HepG2 (cell line): ENCODE measurements at regions not wholly inside any gene's neighbourhood (a gene's known extent, or its start where the extent isn't known, plus 50 kb on each side); places are given as distances from the start of the nearest gene placed in this dataset.

Source experiments
- ATAC-seq: fragments of 200-7000 bp; cut with Tn5 transposase; 3 replicates; pipeline ENCODE4 v1.9.1; 2020; ENCODE audit warnings: mild to moderate bottlenecking, moderate library complexity
- BruUV-seq: library from RNA; stranded (reverse); fragments of 400-500 nt; replicated peaks from 2 replicates; lab custom pipeline; 2021; lab: Mats Ljungman, UMichigan
- CTCF ChIA-PET: fragments of 300-600 bp; formaldehyde crosslinking; extraction: SDS; loops from one replicate; lab custom pipeline; 2021; ENCODE audit warnings: low total read pairs, inconsistent platforms, low intra/inter-chr PET ratio; lab: Yijun Ruan, JAX
- POLR2A ChIA-PET: fragments of 350-600 bp; sonication (Branson Sonifier 250); formaldehyde crosslinking; loops from one replicate; lab custom pipeline; 2020; ENCODE audit warnings: antibody characterized with exemption, inconsistent platforms; lab: Yijun Ruan, JAX
- DNase-seq: peaks from one replicate; pipeline ENCODE4 v3.0.0-alpha.2; 2015; ENCODE audit warnings: low spot score
- FAIRE-seq: peaks from 3 replicates; lab custom pipeline; 2011; peaks lifted over from hg19 to GRCh38; lab: Jason Lieb, UNC
- H2AFZ ChIP-seq: one replicate; pipeline ENCODE4 v1.6.1; 2011; ENCODE audit warnings: low read length, inconsistent platforms
- H3K27ac ChIP-seq: fragments of 300-600 bp; 3 replicates; pipeline ENCODE4 v1.8.0; 2011; ENCODE audit warnings: mixed run types, mild to moderate bottlenecking, mixed read lengths, low read length, inconsistent platforms; ENCODE audit not compliant: insufficient read depth; ENCODE audit errors: extremely low read length
- H3K27me3 ChIP-seq, 2 experiments: fragments of 200-600 bp in 1 of 2; 2 replicates in 1 of 2; 3 replicates in 1 of 2; pipeline versions ENCODE4 v1.6.0 to v1.8.0; 2011; ENCODE audit warnings: low read length in 2 of 2, mild to moderate bottlenecking in 2 of 2, moderate library complexity in 2 of 2, inconsistent platforms in 1 of 2; ENCODE audit not compliant: insufficient read depth in 2 of 2, control insufficient read depth in 1 of 2
- H3K36me3 ChIP-seq, 2 experiments: fragments of 200-600 bp in 1 of 2; replicated peaks in 1 of 2; 2 replicates in 1 of 2; 3 replicates in 1 of 2; pipeline versions ENCODE4 v1.5.1 to v1.8.0; 2011; ENCODE audit warnings: low read length in 2 of 2, inconsistent platforms in 1 of 2; ENCODE audit not compliant: insufficient read depth in 2 of 2, control insufficient read depth in 1 of 2
- H3K4me1 ChIP-seq: 2 replicates; pipeline ENCODE4 v1.5.1; 2012; ENCODE audit warnings: low read length, inconsistent platforms; ENCODE audit not compliant: insufficient read depth
- H3K4me2 ChIP-seq: 2 replicates; pipeline ENCODE4 v1.6.0; 2011; ENCODE audit warnings: low read depth, low read length, inconsistent platforms
- H3K4me3 ChIP-seq, 3 experiments: fragments of 200-600 bp in 1 of 3; sonication (generic), shearing (Covaris generic) in 1 of 3; replicated peaks in 1 of 3; 2 replicates each; pipeline ENCODE4 v1.5.1; 2011 to 2016; ENCODE audit warnings: low read length in 3 of 3, inconsistent platforms in 2 of 3, low read depth in 2 of 3, mild to moderate bottlenecking in 2 of 3, control low read depth in 1 of 3, mixed read lengths in 1 of 3; ENCODE audit not compliant: insufficient read depth in 1 of 3
- H3K79me2 ChIP-seq: one replicate; pipeline ENCODE4 v1.6.1; 2011; ENCODE audit warnings: low read length, inconsistent platforms; ENCODE audit not compliant: insufficient read depth
- H3K9ac ChIP-seq: 2 replicates; pipeline ENCODE4 v1.6.0; 2011; ENCODE audit warnings: mild to moderate bottlenecking, low read depth, low read length, inconsistent platforms; ENCODE audit not compliant: insufficient read depth
- H3K9me3 ChIP-seq: 2 replicates; pipeline ENCODE4 v1.5.1; 2012; ENCODE audit warnings: mild to moderate bottlenecking, low read length
- H4K20me1 ChIP-seq: 2 replicates; pipeline ENCODE4 v1.6.0; 2011; ENCODE audit warnings: inconsistent platforms, mild to moderate bottlenecking, low read length, moderate library complexity; ENCODE audit not compliant: insufficient read depth
- ASH2L ChIP-seq: fragments of 300-600, 200-600 bp; sonication (generic); IDR thresholded peaks from 2 replicates; pipeline ENCODE4 v1.7.0; 2017; ENCODE audit warnings: low read depth, mild to moderate bottlenecking, moderate library complexity, mixed read lengths, low read length; ENCODE audit not compliant: insufficient read length
- CREB1 ChIP-seq, 2 experiments: fragments of 450-650 bp in 1 of 2; IDR thresholded peaks; 2 replicates each; pipeline ENCODE4 v1.6.1; 2016 to 2017; ENCODE audit warnings: control low read depth in 1 of 2, mild to moderate bottlenecking in 1 of 2, missing compliant biosample characterization in 1 of 2, missing genetic modification characterization in 1 of 2
- DNMT3B ChIP-seq: conservative IDR thresholded peaks from 2 replicates; pipeline ENCODE4 v1.6.1; 2016; ENCODE audit warnings: missing biosample characterization, control low read depth
- GFI1 ChIP-seq: sonication (generic); formaldehyde crosslinking; IDR thresholded peaks from 2 replicates; pipeline ENCODE4 v1.5.0; 2020; ENCODE audit warnings: missing genetic modification reagents, mild to moderate bottlenecking, borderline replicate concordance
- GPN1 ChIP-seq: sonication (generic); formaldehyde crosslinking; IDR thresholded peaks from 2 replicates; pipeline ENCODE4 v1.5.1; 2020; ENCODE audit warnings: missing genetic modification reagents, borderline replicate concordance
- HMGA1 ChIP-seq: sonication (generic); formaldehyde crosslinking; conservative IDR thresholded peaks from 2 replicates; pipeline ENCODE4 v1.4.0; 2020; ENCODE audit warnings: missing genetic modification reagents
- SMARCC2 ChIP-seq: fragments of 450-650 bp; IDR thresholded peaks from 2 replicates; pipeline ENCODE4 v1.6.1; 2017; ENCODE audit warnings: antibody characterized with exemption, mild to moderate bottlenecking
- ZNF496 ChIP-seq: sonication (generic); formaldehyde crosslinking; IDR thresholded peaks from 2 replicates; pipeline ENCODE4 v1.8.1; 2023; ENCODE audit warnings: mild to moderate bottlenecking, moderate library complexity, missing genetic modification reagents; ENCODE audit not compliant: insufficient replicate concordance
- ZNF780A ChIP-seq: sonication (generic); formaldehyde crosslinking; IDR thresholded peaks from 2 replicates; pipeline ENCODE4 v1.8.0; 2022; ENCODE audit warnings: mild to moderate bottlenecking, missing genetic modification reagents, moderate library complexity
- WGBS: methylation state at CpG from one replicate; pipeline ENCODE4 v1.1.6; 2017; ENCODE audit warnings: low lambda C conversion rate; 5-methylcytosine and 5-hydroxymethylcytosine counted together
- in situ Hi-C: cut with HindIII; loops from 2 replicates; pipeline ENCODE4 v1.10.0; 2017; ENCODE audit warnings: low pct_unique_long_range_greater_than_20kb; ENCODE audit not compliant: extremely low pct_ligation_motif_present
- intact Hi-C: fragments of 100-400 bp; cut with micrococcal nuclease; formaldehyde crosslinking; loops from one replicate; pipeline ENCODE4 v1.10.0; 2022; ENCODE audit not compliant: unreplicated experiment
- TF ChIP-seq, protein P1 (sequence below): sonication (generic); formaldehyde crosslinking; IDR thresholded peaks from 2 replicates; pipeline ENCODE4 v1.9.0; 2021; ENCODE audit warnings: mild to moderate bottlenecking, missing genetic modification reagents

DNA sequence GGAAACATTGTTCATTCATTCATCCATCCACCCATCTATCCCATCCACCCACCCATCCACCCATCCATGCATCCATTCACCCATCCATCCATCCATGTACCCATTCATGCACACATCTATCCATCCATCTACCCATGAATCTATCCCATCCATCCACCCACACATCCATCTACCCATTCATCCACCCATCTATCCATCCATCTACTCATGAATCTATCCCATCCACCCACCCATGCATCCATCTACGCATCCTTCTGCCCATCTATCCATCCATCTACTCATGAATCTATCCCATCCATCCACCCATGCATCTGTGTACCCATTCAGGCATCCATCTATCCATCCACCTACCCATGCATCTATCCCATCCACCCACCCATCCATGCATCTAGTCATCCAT lies 51.6 kb upstream of the URI1 start:
- intact Hi-C loops, result no loop called here
- CTCF ChIA-PET, result no interaction called here
- H3K9me3 ChIP-seq, result no peaks in the 10 kb centered on the region

More for the DNA sequence above, 51.6 kb upstream of the URI1 start:
- ATAC-seq (no peak), DNase-seq (no peak), FAIRE-seq (no peak)
- POLR2A ChIA-PET, result no interaction called here
- H3K9ac ChIP-seq, result no peak overlapping the region
- in situ Hi-C loops, result no loop called here
- BruUV-seq, result no TSS peak
- no peaks in the 10 kb centered on the region for H3K79me2 ChIP-seq
- no peak overlapping the region for H2AFZ ChIP-seq
- no peak overlapping the region for H3K4me3 ChIP-seq
- H3K4me2 ChIP-seq, result no peak overlapping the region
- TF ChIP-seq SMARCC2, result no peak
- no peak for TF ChIP-seq HMGA1 (CRISPR knock-in tag)
- TF ChIP-seq, protein P1, sequence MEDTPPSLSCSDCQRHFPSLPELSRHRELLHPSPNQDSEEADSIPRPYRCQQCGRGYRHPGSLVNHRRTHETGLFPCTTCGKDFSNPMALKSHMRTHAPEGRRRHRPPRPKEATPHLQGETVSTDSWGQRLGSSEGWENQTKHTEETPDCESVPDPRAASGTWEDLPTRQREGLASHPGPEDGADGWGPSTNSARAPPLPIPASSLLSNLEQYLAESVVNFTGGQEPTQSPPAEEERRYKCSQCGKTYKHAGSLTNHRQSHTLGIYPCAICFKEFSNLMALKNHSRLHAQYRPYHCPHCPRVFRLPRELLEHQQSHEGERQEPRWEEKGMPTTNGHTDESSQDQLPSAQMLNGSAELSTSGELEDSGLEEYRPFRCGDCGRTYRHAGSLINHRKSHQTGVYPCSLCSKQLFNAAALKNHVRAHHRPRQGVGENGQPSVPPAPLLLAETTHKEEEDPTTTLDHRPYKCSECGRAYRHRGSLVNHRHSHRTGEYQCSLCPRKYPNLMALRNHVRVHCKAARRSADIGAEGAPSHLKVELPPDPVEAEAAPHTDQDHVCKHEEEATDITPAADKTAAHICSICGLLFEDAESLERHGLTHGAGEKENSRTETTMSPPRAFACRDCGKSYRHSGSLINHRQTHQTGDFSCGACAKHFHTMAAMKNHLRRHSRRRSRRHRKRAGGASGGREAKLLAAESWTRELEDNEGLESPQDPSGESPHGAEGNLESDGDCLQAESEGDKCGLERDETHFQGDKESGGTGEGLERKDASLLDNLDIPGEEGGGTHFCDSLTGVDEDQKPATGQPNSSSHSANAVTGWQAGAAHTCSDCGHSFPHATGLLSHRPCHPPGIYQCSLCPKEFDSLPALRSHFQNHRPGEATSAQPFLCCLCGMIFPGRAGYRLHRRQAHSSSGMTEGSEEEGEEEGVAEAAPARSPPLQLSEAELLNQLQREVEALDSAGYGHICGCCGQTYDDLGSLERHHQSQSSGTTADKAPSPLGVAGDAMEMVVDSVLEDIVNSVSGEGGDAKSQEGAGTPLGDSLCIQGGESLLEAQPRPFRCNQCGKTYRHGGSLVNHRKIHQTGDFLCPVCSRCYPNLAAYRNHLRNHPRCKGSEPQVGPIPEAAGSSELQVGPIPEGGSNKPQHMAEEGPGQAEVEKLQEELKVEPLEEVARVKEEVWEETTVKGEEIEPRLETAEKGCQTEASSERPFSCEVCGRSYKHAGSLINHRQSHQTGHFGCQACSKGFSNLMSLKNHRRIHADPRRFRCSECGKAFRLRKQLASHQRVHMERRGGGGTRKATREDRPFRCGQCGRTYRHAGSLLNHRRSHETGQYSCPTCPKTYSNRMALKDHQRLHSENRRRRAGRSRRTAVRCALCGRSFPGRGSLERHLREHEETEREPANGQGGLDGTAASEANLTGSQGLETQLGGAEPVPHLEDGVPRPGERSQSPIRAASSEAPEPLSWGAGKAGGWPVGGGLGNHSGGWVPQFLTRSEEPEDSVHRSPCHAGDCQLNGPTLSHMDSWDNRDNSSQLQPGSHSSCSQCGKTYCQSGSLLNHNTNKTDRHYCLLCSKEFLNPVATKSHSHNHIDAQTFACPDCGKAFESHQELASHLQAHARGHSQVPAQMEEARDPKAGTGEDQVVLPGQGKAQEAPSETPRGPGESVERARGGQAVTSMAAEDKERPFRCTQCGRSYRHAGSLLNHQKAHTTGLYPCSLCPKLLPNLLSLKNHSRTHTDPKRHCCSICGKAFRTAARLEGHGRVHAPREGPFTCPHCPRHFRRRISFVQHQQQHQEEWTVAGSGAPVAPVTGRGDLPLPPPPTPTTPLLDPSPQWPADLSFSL (CRISPR knock-in tag), result no peak
- TF ChIP-seq GPN1, result no peak
- no peak for TF ChIP-seq GFI1 (CRISPR knock-in tag)
- TF ChIP-seq ASH2L, result no peak
- no peak for TF ChIP-seq DNMT3B (CRISPR knock-in tag)
- no peak for TF ChIP-seq ZNF780A (CRISPR knock-in tag)
- no peak for TF ChIP-seq CREB1 (IDR thresholded peaks at IDR 0.05)
- no peak for TF ChIP-seq CREB1 (CRISPR knock-in tag; IDR thresholded peaks at IDR 0.05)
- TF ChIP-seq ZNF496 (CRISPR knock-in tag), result no peak
- peaks cover 0 to 8% of the 10 kb centered on the region in 2 experiments; a peak in 1 of 5 replicates for H3K27me3 ChIP-seq
- no peaks in the 10 kb centered on the region for H3K4me1 ChIP-seq
- no peaks in the 10 kb centered on the region for H3K36me3 ChIP-seq
- no peak overlapping the region for H3K27ac ChIP-seq
- H4K20me1 ChIP-seq, result no peaks in the 10 kb centered on the region
- 14% methylated on average over 1 of the region's 1 CpG for WGBS
